ENCODE measurements at regions not wholly inside any gene's neighbourhood (a gene's known extent, or its start where the extent isn't known, plus 50 kb on each side); places are given as distances from the start of the nearest gene placed in this dataset.
A peak's percentile ranks its signal among the peaks of the same experiment; 100 is the strongest.
"Not testable (repeated sequence)": the region's sequence is repeated elsewhere in the genome, so short reads cannot be mapped to it uniquely, and the experiment has no call there.

- no peak for DNase-seq
Measured at GRCh38 chr6:30832864-30833263, 51.5 kb upstream of the DDR1 start.

- no peak for DNase-seq
Measured at GRCh38 chr6:30830438-30830837, 53.9 kb upstream of the DDR1 start.

- DNase-seq, result no peak
Measured at GRCh38 chr6:30829639-30830255, 54.6 kb upstream of the DDR1 start.

- DNase-seq, result no peak
Measured at GRCh38 chr6:30829033-30829432, 55.3 kb upstream of the DDR1 start.

GRCh38 chr6:30828027-30828962 lies 56.0 kb upstream of the DDR1 start:
- peak; percentile 21 for DNase-seq

- no peak for DNase-seq
Measured at GRCh38 chr6:30826961-30827342, 57.4 kb upstream of the DDR1 start.

GRCh38 chr6:30824698-30825097 lies 59.6 kb upstream of the DDR1 start:
- no peak for DNase-seq

GRCh38 chr6:30823534-30823865 lies 60.8 kb upstream of the DDR1 start:
- DNase-seq, result no peak

- no peak for DNase-seq
Measured at GRCh38 chr6:30821862-30822784, 62.2 kb upstream of the DDR1 start.

GRCh38 chr6:30820193-30820592 lies 64.1 kb upstream of the DDR1 start:
- no peak for DNase-seq

- no peak for DNase-seq
Measured at GRCh38 chr6:30819297-30819917, 64.9 kb upstream of the DDR1 start.

- DNase-seq, result no peak
Measured at GRCh38 chr6:30818391-30818841, 65.9 kb upstream of the DDR1 start.

- DNase-seq, result no peak
Measured at GRCh38 chr6:30816791-30817739, 67.3 kb upstream of the DDR1 start.

- DNase-seq, result not testable (repeated sequence)
Measured at GRCh38 chr6:30816296-30816695, 68.0 kb upstream of the DDR1 start.

GRCh38 chr6:30815041-30815742 lies 69.1 kb upstream of the DDR1 start:
- DNase-seq, result not testable (repeated sequence)

GRCh38 chr6:30814146-30815040 lies 69.9 kb upstream of the DDR1 start:
- DNase-seq, result no peak

- no peak for DNase-seq
Measured at GRCh38 chr6:30813631-30814145, 69.3 kb upstream of the IER3 start.

- DNase-seq, result no peak
Measured at GRCh38 chr6:30810813-30811339, 66.5 kb upstream of the IER3 start.

- DNase-seq, result not testable (repeated sequence)
Measured at GRCh38 chr6:30807566-30807965, 63.2 kb upstream of the IER3 start.
